SU-DHL-6 (cell line): ENCODE measurements at regions not wholly inside any gene's neighbourhood (a gene's known extent, or its start where the extent isn't known, plus 50 kb on each side); places are given as distances from the start of the nearest gene placed in this dataset.
"Not testable (repeated sequence)": the region's sequence is repeated elsewhere in the genome, so short reads cannot be mapped to it uniquely, and the experiment has no call there.

Source experiments
- H2AFZ ChIP-seq: fragments of 200-600 bp; sonication (generic); 2 replicates; pipeline ENCODE4 v1.6.1; 2014; ENCODE audit warnings: low read depth, mild to moderate bottlenecking, moderate library complexity, mixed read lengths, antibody characterized with exemption, low read length; ENCODE audit not compliant: severe bottlenecking
- H3F3A ChIP-seq: fragments of 200-600 bp; shearing (Covaris generic); 2 replicates; pipeline ENCODE4 v1.6.0; 2016; ENCODE audit warnings: antibody characterized with exemption, mild to moderate bottlenecking; ENCODE audit not compliant: insufficient read depth
- H3K27ac ChIP-seq: fragments of 200-600 bp; sonication (generic); 2 replicates; pipeline ENCODE4 v1.5.1; 2016; ENCODE audit warnings: low read depth, mild to moderate bottlenecking, low read length, moderate library complexity, mixed read lengths
- H3K27me3 ChIP-seq: fragments of 200-600 bp; sonication (generic), shearing (Covaris generic); 2 replicates; pipeline ENCODE4 v1.6.0; 2014; ENCODE audit warnings: mild to moderate bottlenecking, low read length
- H3K36me3 ChIP-seq: fragments of 200-600 bp; sonication (generic); 2 replicates; pipeline ENCODE4 v1.6.1; 2014; ENCODE audit warnings: mild to moderate bottlenecking, low read length, mixed read lengths
- H3K4me2 ChIP-seq: fragments of 300-600, 200-600 bp; shearing (Covaris generic), sonication (generic); 2 replicates; pipeline ENCODE4 v1.6.0; 2014; ENCODE audit warnings: low read length, low read depth, mild to moderate bottlenecking; ENCODE audit not compliant: poor library complexity, severe bottlenecking
- H3K4me3 ChIP-seq: fragments of 200-600 bp; sonication (generic); 2 replicates; pipeline ENCODE4 v1.5.1; 2014; ENCODE audit warnings: antibody characterized with exemption, low read length, mild to moderate bottlenecking, mixed read lengths; ENCODE audit not compliant: insufficient read depth, poor library complexity, severe bottlenecking
- H3K79me2 ChIP-seq: fragments of 200-600 bp; sonication (generic); 2 replicates; pipeline ENCODE4 v1.6.1; 2014; ENCODE audit warnings: mild to moderate bottlenecking, low read length, moderate library complexity; ENCODE audit not compliant: insufficient read depth
- H3K9ac ChIP-seq: fragments of 200-600 bp; sonication (generic); 2 replicates; pipeline ENCODE4 v1.7.0; 2014; ENCODE audit warnings: mild to moderate bottlenecking, low read length
- H3K9me2 ChIP-seq: fragments of 200-600 bp; sonication (generic); replicated peaks from 2 replicates; pipeline ENCODE4 v1.6.1; 2014; ENCODE audit warnings: low read length; ENCODE audit not compliant: insufficient read depth
- H3K9me3 ChIP-seq: fragments of 200-600 bp; sonication (generic); 2 replicates; pipeline ENCODE4 v1.6.1; 2014; ENCODE audit warnings: low read length, mixed read lengths; ENCODE audit not compliant: insufficient read depth
- H4K20me1 ChIP-seq: fragments of 200-600 bp; sonication (generic); 2 replicates; pipeline ENCODE4 v1.6.1; 2014; ENCODE audit warnings: low read depth, mild to moderate bottlenecking, antibody characterized with exemption, low read length, moderate library complexity, mixed read lengths
- EZH2phosphoT487 ChIP-seq: fragments of 200-600 bp; sonication (generic), shearing (Covaris generic); conservative IDR thresholded peaks from 2 replicates; pipeline ENCODE4 v1.6.1; 2018; ENCODE audit warnings: mild to moderate bottlenecking, antibody characterized with exemption, low read length, moderate library complexity, mixed read lengths
- TF ChIP-seq, protein P1 (sequence below): fragments of 200-600 bp; sonication (generic); IDR thresholded peaks from one replicate; pipeline ENCODE4 v1.5.1; 2017; ENCODE audit warnings: antibody characterized with exemption, mild to moderate bottlenecking, low read length, moderate library complexity; ENCODE audit not compliant: insufficient read depth, poor library complexity, severe bottlenecking

- H3K9ac ChIP-seq, result no peak overlapping the region
- H4K20me1 ChIP-seq, result no peaks in the 10 kb centered on the region
- no peak overlapping the region for H3K4me2 ChIP-seq
- no peaks in the 10 kb centered on the region for H3K79me2 ChIP-seq
- H3K36me3 ChIP-seq, result no peaks in the 10 kb centered on the region
- TF ChIP-seq, protein P1, sequence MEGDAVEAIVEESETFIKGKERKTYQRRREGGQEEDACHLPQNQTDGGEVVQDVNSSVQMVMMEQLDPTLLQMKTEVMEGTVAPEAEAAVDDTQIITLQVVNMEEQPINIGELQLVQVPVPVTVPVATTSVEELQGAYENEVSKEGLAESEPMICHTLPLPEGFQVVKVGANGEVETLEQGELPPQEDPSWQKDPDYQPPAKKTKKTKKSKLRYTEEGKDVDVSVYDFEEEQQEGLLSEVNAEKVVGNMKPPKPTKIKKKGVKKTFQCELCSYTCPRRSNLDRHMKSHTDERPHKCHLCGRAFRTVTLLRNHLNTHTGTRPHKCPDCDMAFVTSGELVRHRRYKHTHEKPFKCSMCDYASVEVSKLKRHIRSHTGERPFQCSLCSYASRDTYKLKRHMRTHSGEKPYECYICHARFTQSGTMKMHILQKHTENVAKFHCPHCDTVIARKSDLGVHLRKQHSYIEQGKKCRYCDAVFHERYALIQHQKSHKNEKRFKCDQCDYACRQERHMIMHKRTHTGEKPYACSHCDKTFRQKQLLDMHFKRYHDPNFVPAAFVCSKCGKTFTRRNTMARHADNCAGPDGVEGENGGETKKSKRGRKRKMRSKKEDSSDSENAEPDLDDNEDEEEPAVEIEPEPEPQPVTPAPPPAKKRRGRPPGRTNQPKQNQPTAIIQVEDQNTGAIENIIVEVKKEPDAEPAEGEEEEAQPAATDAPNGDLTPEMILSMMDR, result no peak
- no peak for TF ChIP-seq EZH2phosphoT487
- no peak overlapping the region for H3K27ac ChIP-seq
- H2AFZ ChIP-seq, result no peak overlapping the region
- no peaks in the 10 kb centered on the region for H3F3A ChIP-seq
- no peaks in the 10 kb centered on the region for H3K9me2 ChIP-seq
- H3K4me3 ChIP-seq, result no peak overlapping the region
- H3K27me3 ChIP-seq, result no peaks in the 10 kb centered on the region
- H3K9me3 ChIP-seq, result no peaks in the 10 kb centered on the region
Measured at GRCh38 chr5:85395526-85395925, 1010.8 kb upstream of the EDIL3 start.

- Histone ChIP-seq H2AFZ (no peak overlapping the region), H3F3A (no peaks in the 10 kb centered on the region), H3K27me3 (no peaks in the 10 kb centered on the region), H3K9ac (no peak overlapping the region), H3K9me2 (no peaks in the 10 kb centered on the region), H3K9me3 (no peaks in the 10 kb centered on the region), H4K20me1 (no peaks in the 10 kb centered on the region), H3K4me2 (no peak overlapping the region), H3K79me2 (no peaks in the 10 kb centered on the region), H3K27ac (no peak overlapping the region), H3K4me3 (no peak overlapping the region), H3K36me3 (no peaks in the 10 kb centered on the region)
- TF ChIP-seq EZH2phosphoT487, result no peak
- TF ChIP-seq, protein P1, result no peak
Measured at GRCh38 chr5:85397451-85397850, 1012.8 kb upstream of the EDIL3 start.

DNA sequence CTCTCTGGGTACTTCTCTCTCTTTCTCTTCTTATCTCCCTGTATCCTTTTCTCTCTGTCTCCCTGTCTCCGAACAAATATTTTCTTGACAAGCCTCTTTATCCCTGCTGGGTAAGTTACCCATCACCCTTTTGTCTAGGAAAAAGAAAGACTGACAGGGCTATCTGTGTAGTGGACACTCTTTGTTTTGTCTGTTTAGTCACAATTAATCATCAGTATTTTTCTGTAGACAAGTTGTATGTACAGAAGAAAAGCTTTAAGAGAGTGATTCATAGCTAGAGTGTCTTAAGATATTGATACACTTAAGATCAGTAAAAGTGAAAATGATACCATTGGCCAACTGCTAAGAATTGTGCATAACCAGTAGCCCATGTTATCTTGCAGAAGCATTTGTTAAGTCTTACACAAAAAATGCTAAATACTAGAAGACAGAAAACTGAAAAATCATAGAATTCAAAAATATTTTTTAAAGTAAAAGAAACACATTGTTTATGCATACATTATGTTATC, 1043.8 kb upstream of the EDIL3 start:
- no peaks in the 10 kb centered on the region for H3K9me3 ChIP-seq
- TF ChIP-seq EZH2phosphoT487, result no peak
- TF ChIP-seq, protein P1, result no peak
- no peaks in the 10 kb centered on the region for H3K79me2 ChIP-seq
- H3K4me2 ChIP-seq, result no peak overlapping the region
- no peaks in the 10 kb centered on the region for H4K20me1 ChIP-seq
- no peaks in the 10 kb centered on the region for H3F3A ChIP-seq
- no peaks in the 10 kb centered on the region for H3K27me3 ChIP-seq
- H2AFZ ChIP-seq, result no peak overlapping the region
- H3K27ac ChIP-seq, result no peak overlapping the region
- no peak overlapping the region for H3K9ac ChIP-seq
- H3K9me2 ChIP-seq, result no peaks in the 10 kb centered on the region
- no peaks in the 10 kb centered on the region for H3K36me3 ChIP-seq
- no peak overlapping the region for H3K4me3 ChIP-seq

- not testable (repeated sequence) for H3K36me3 ChIP-seq, H3F3A ChIP-seq, H3K4me3 ChIP-seq, H3K79me2 ChIP-seq, H4K20me1 ChIP-seq, H2AFZ ChIP-seq, H3K9me2 ChIP-seq, H3K27ac ChIP-seq, H3K9me3 ChIP-seq, H3K9ac ChIP-seq, H3K4me2 ChIP-seq, H3K27me3 ChIP-seq
Measured at GRCh38 chr5:85431726-85432125, 1047.0 kb upstream of the EDIL3 start.
